K562 (cell line): ENCODE measurements at regions not wholly inside any gene's neighbourhood (a gene's known extent, or its start where the extent isn't known, plus 50 kb on each side); places are given as distances from the start of the nearest gene placed in this dataset.

Experiments
- ARID2 ChIP-seq: fragments of 450-650 bp; IDR thresholded peaks from 2 replicates; pipeline ENCODE4 v1.6.1; 2017; ENCODE audit warnings: antibody characterized with exemption, mild to moderate bottlenecking
- ATF1 ChIP-seq, 2 experiments: fragments of 450-650 bp in 1 of 2; IDR thresholded peaks; 2 replicates each; pipeline ENCODE4 v1.6.1; 2016; ENCODE audit warnings: missing compliant biosample characterization in 1 of 2, missing genetic modification characterization in 1 of 2
- EHMT2 ChIP-seq: fragments of 450-650 bp; IDR thresholded peaks from 2 replicates; pipeline ENCODE4 v1.6.1; 2018; ENCODE audit warnings: antibody characterized with exemption
- ELF1 ChIP-seq: fragments of 200-800 bp; sonication (Bioruptor generic); IDR thresholded peaks from 2 replicates; pipeline ENCODE4 v1.6.1; 2016; ENCODE audit warnings: missing genetic modification characterization, missing compliant biosample characterization
- GATA2 ChIP-seq: sonication (generic); formaldehyde crosslinking; IDR thresholded peaks from 2 replicates; pipeline ENCODE4 v1.4.0; 2020; ENCODE audit warnings: mild to moderate bottlenecking, missing genetic modification reagents
- POLR2A ChIP-seq: fragments of 450-650 bp; conservative IDR thresholded peaks from 2 replicates; pipeline ENCODE4 v1.6.1; 2016
- RAD21 ChIP-seq, 2 experiments: fragments of 250-450 bp in 1 of 2; fragments of 450-650 bp in 1 of 2; sonication (Bioruptor Pico) in 1 of 2; formaldehyde crosslinking in 1 of 2; IDR thresholded peaks in 1 of 2; conservative IDR thresholded peaks in 1 of 2; 2 replicates each; pipeline versions ENCODE4 v1.4.0 to v1.8.0; 2020 to 2022; ENCODE audit warnings: mild to moderate bottlenecking in 2 of 2, moderate library complexity in 1 of 2
- TF ChIP-seq, protein P1 (sequence below): sonication (generic); formaldehyde crosslinking; IDR thresholded peaks from 2 replicates; pipeline ENCODE4 v1.8.1; 2022; ENCODE audit warnings: missing genetic modification reagents
- TF ChIP-seq, protein P2 (sequence below): fragments of 250-450 bp; sonication (Bioruptor Pico); IDR thresholded peaks from 2 replicates; pipeline ENCODE4 v1.8.0; 2022; ENCODE audit warnings: inconsistent platforms

GRCh38 chr22:27308513-27308912 is 493.0 kb downstream of the MN1 start:
- TF ChIP-seq ARID2 (no peak), EHMT2 (no peak), ELF1 (no peak), ATF1 (CRISPR knock-in tag; IDR thresholded peaks at IDR 0.05) (no peak), ATF1 (tag; IDR thresholded peaks at IDR 0.05) (no peak), RAD21 (CRISPR knock-in tag; conservative IDR thresholded peaks at IDR 0.05 in 1 of 2, IDR thresholded peaks at IDR 0.05 in 1 of 2) (no peak), POLR2A (no peak), GATA2 (no peak)
- TF ChIP-seq, protein P1, sequence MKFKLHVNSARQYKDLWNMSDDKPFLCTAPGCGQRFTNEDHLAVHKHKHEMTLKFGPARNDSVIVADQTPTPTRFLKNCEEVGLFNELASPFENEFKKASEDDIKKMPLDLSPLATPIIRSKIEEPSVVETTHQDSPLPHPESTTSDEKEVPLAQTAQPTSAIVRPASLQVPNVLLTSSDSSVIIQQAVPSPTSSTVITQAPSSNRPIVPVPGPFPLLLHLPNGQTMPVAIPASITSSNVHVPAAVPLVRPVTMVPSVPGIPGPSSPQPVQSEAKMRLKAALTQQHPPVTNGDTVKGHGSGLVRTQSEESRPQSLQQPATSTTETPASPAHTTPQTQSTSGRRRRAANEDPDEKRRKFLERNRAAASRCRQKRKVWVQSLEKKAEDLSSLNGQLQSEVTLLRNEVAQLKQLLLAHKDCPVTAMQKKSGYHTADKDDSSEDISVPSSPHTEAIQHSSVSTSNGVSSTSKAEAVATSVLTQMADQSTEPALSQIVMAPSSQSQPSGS (CRISPR knock-in tag) = no peak
- TF ChIP-seq, protein P2, sequence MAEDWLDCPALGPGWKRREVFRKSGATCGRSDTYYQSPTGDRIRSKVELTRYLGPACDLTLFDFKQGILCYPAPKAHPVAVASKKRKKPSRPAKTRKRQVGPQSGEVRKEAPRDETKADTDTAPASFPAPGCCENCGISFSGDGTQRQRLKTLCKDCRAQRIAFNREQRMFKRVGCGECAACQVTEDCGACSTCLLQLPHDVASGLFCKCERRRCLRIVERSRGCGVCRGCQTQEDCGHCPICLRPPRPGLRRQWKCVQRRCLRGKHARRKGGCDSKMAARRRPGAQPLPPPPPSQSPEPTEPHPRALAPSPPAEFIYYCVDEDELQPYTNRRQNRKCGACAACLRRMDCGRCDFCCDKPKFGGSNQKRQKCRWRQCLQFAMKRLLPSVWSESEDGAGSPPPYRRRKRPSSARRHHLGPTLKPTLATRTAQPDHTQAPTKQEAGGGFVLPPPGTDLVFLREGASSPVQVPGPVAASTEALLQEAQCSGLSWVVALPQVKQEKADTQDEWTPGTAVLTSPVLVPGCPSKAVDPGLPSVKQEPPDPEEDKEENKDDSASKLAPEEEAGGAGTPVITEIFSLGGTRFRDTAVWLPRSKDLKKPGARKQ (CRISPR knock-in tag) = no peak
